ENCODE measurements at regions not wholly inside any gene's neighbourhood (a gene's known extent, or its start where the extent isn't known, plus 50 kb on each side); places are given as distances from the start of the nearest gene placed in this dataset.

GRCh38 chr4:14596437-14596836 lies 405.8 kb upstream of the CPEB2 start:
- Histone ChIP-seq H3K4me1 (no peaks in the 10 kb centered on the region), H3K27ac (no peak overlapping the region), H3K27me3 (no peaks in the 10 kb centered on the region), H3K9me3 (no peaks in the 10 kb centered on the region), H3K4me3 (no peak overlapping the region), H3K36me3 (no peaks in the 10 kb centered on the region)
- no peak for ATAC-seq
- intact Hi-C loops (cut with DNase I): no loop called here
- WGBS (ENCODE audit: insufficient coverage, low coverage, low lambda C conversion rate, missing lambda C conversion rate): 61% methylated on average over 2 of the region's 2 CpGs
- DNase-seq: no peak
- no peak for TF ChIP-seq CTCF (IDR thresholded peaks at IDR 0.05)
- TF ChIP-seq POLR2A (IDR thresholded peaks at IDR 0.05): no peak

GRCh38 chr4:14596904-14597303 lies 405.4 kb upstream of the CPEB2 start:
- no peaks in the 10 kb centered on the region for H3K4me1 ChIP-seq
- H3K27me3 ChIP-seq: no peaks in the 10 kb centered on the region
- WGBS (ENCODE audit: insufficient coverage, low coverage, low lambda C conversion rate, missing lambda C conversion rate): 0% methylated on average over 1 of the region's 2 CpGs
- intact Hi-C loops (cut with DNase I): no loop called here
- no peak overlapping the region for H3K27ac ChIP-seq
- TF ChIP-seq POLR2A (IDR thresholded peaks at IDR 0.05): no peak
- no peak for TF ChIP-seq CTCF (IDR thresholded peaks at IDR 0.05)
- no peaks in the 10 kb centered on the region for H3K36me3 ChIP-seq
- DNase-seq: no peak
- ATAC-seq: no peak
- no peak overlapping the region for H3K4me3 ChIP-seq
- H3K9me3 ChIP-seq: no peaks in the 10 kb centered on the region

- H3K27me3 ChIP-seq: no peaks in the 10 kb centered on the region
- WGBS (ENCODE audit: insufficient coverage, low coverage, low lambda C conversion rate, missing lambda C conversion rate): 38% methylated on average over 2 of the region's 2 CpGs
- intact Hi-C loops (cut with DNase I): no loop called here
- no peaks in the 10 kb centered on the region for H3K9me3 ChIP-seq
- ATAC-seq (no peak), DNase-seq (no peak)
- H3K4me3 ChIP-seq: no peak overlapping the region
- TF ChIP-seq CTCF (IDR thresholded peaks at IDR 0.05): no peak
- no peak for TF ChIP-seq POLR2A (IDR thresholded peaks at IDR 0.05)
- H3K36me3 ChIP-seq: no peaks in the 10 kb centered on the region
- no peaks in the 10 kb centered on the region for H3K4me1 ChIP-seq
- no peak overlapping the region for H3K27ac ChIP-seq
Measured at GRCh38 chr4:14602206-14602605, 400.1 kb upstream of the CPEB2 start.

GRCh38 chr4:14607001-14607400 lies 395.3 kb upstream of the CPEB2 start:
- Histone ChIP-seq H3K27ac (no peak overlapping the region), H3K27me3 (no peaks in the 10 kb centered on the region), H3K9me3 (no peaks in the 10 kb centered on the region), H3K36me3 (no peaks in the 10 kb centered on the region), H3K4me3 (no peak overlapping the region), H3K4me1 (peaks cover 0 to 11% (median 0%) of the 10 kb centered on the region in 4 donors)
- intact Hi-C loops (cut with DNase I): no loop called here
- no peak for TF ChIP-seq CTCF (IDR thresholded peaks at IDR 0.05)
- no peak for TF ChIP-seq POLR2A (IDR thresholded peaks at IDR 0.05)
- DNase-seq: no peak
- 62% methylated on average over 3 of the region's 3 CpGs for WGBS (ENCODE audit: insufficient coverage, low coverage, low lambda C conversion rate, missing lambda C conversion rate)
- no peak for ATAC-seq

GRCh38 chr4:14607578-14607977 lies 394.7 kb upstream of the CPEB2 start:
- no peak overlapping the region for H3K27ac ChIP-seq
- ATAC-seq (no peak), DNase-seq (no peak)
- intact Hi-C loops (cut with DNase I): no loop called here
- no peak for TF ChIP-seq CTCF (IDR thresholded peaks at IDR 0.05)
- no peak for TF ChIP-seq POLR2A (IDR thresholded peaks at IDR 0.05)
- no peaks in the 10 kb centered on the region for H3K27me3 ChIP-seq
- no peak overlapping the region for H3K4me3 ChIP-seq
- H3K9me3 ChIP-seq: no peaks in the 10 kb centered on the region
- WGBS (ENCODE audit: insufficient coverage, low coverage, low lambda C conversion rate, missing lambda C conversion rate): 42% methylated on average over 2 of the region's 2 CpGs
- no peaks in the 10 kb centered on the region for H3K36me3 ChIP-seq
- H3K4me1 ChIP-seq: peaks cover 0 to 11% (median 0%) of the 10 kb centered on the region in 4 donors
